Esophagus muscularis mucosa (tissue), 4 donors: ENCODE measurements at regions not wholly inside any gene's neighbourhood (a gene's known extent, or its start where the extent isn't known, plus 50 kb on each side); places are given as distances from the start of the nearest gene placed in this dataset.

Source experiments
- DNase-seq: peaks from one replicate; pipeline ENCODE4 v3.0.0-alpha.2; 2017; ENCODE audit errors: extremely low spot score
- H3K27ac ChIP-seq, 4 donors: fragments of 200-600 bp; sonication (generic); replicated peaks in 1 of 4; 1 replicate in 3 of 4; 2 replicates in 1 of 4; pipeline ENCODE4 v1.5.1; 2016 to 2019; ENCODE audit warnings: mild to moderate bottlenecking in 1 of 4
- H3K27me3 ChIP-seq, 4 donors: fragments of 200-600 bp; sonication (generic); one replicate each; pipeline versions ENCODE4 v1.5.1 to v1.6.0; 2016 to 2019
- H3K36me3 ChIP-seq, 4 donors: fragments of 200-600 bp; sonication (generic); one replicate each; pipeline ENCODE4 v1.5.1; 2016 to 2019
- H3K4me1 ChIP-seq, 4 donors: fragments of 200-600 bp; sonication (generic); one replicate each; pipeline ENCODE4 v1.5.1; 2016 to 2019
- H3K4me3 ChIP-seq, 4 donors: fragments of 200-600 bp; sonication (generic); 1 replicate in 2 of 4; 2 replicates in 2 of 4; pipeline ENCODE4 v1.5.1; 2016 to 2019; ENCODE audit warnings: mild to moderate bottlenecking in 4 of 4, moderate library complexity in 1 of 4
- H3K9me3 ChIP-seq, 4 donors: fragments of 200-600 bp; sonication (generic); 1 replicate in 3 of 4; 2 replicates in 1 of 4; pipeline ENCODE4 v1.5.1; 2016 to 2019
- CTCF ChIP-seq, 3 experiments: fragments of 200-600 bp in 2 of 3; fragments of 450-650 bp in 1 of 3; sonication (generic) in 2 of 3; IDR thresholded peaks; one replicate each; pipeline ENCODE4 v1.5.1; 2017 to 2019; ENCODE audit warnings: antibody characterized with exemption in 3 of 3, mild to moderate bottlenecking in 2 of 3, moderate library complexity in 1 of 3
- EP300 ChIP-seq: sonication (generic); formaldehyde crosslinking; IDR thresholded peaks from one replicate; pipeline ENCODE4 v1.6.1; 2017; ENCODE audit warnings: antibody characterized with exemption
- POLR2A ChIP-seq: fragments of 450-650 bp; IDR thresholded peaks from one replicate; pipeline ENCODE4 v1.6.1; 2017; ENCODE audit warnings: antibody characterized with exemption, moderate library complexity, mild to moderate bottlenecking, low read depth
- POLR2AphosphoS5 ChIP-seq, 2 donors: sonication (generic); formaldehyde crosslinking; IDR thresholded peaks; one replicate each; pipeline ENCODE4 v1.6.1; 2017; ENCODE audit warnings: antibody characterized with exemption in 2 of 2
- WGBS: methylation state at CpG from one replicate; pipeline ENCODE4 v1.1.5; 2018; 5-methylcytosine and 5-hydroxymethylcytosine counted together
- intact Hi-C: fragments of 100-400 bp; cut with DNase I; formaldehyde crosslinking; loops from one replicate; pipeline ENCODE4 v1.15.1; 2023

GRCh38 chr1:169044971-169045370 is 61.5 kb upstream of the ATP1B1 start:
- Histone ChIP-seq H3K27me3 (no peaks in the 10 kb centered on the region), H3K4me1 (peaks cover 0 to 11% (median 5%) of the 10 kb centered on the region in 4 donors), H3K36me3 (no peaks in the 10 kb centered on the region), H3K4me3 (no peak overlapping the region), H3K27ac (no peak overlapping the region), H3K9me3 (no peaks in the 10 kb centered on the region)
- intact Hi-C loops: no loop called here
- peak; percentile 7 for DNase-seq
- TF ChIP-seq POLR2A (no peak), POLR2AphosphoS5 (IDR thresholded peaks at IDR 0.05) (no peak), CTCF (IDR thresholded peaks at IDR 0.05) (no peak), EP300 (no peak)
- 66% methylated on average over 4 of the region's 4 CpGs for WGBS

GRCh38 chr1:169046671-169047070 is 59.8 kb upstream of the ATP1B1 start:
- WGBS: 96% methylated on average over 3 of the region's 3 CpGs
- Histone ChIP-seq H3K27me3 (no peaks in the 10 kb centered on the region), H3K27ac (no peak overlapping the region), H3K4me3 (no peak overlapping the region), H3K4me1 (peaks cover 0 to 11% (median 5%) of the 10 kb centered on the region in 4 donors), H3K36me3 (no peaks in the 10 kb centered on the region), H3K9me3 (no peaks in the 10 kb centered on the region)
- DNase-seq: peak; percentile 75
- intact Hi-C loops: no loop called here
- TF ChIP-seq POLR2A (no peak), POLR2AphosphoS5 (IDR thresholded peaks at IDR 0.05) (no peak), EP300 (no peak), CTCF (IDR thresholded peaks at IDR 0.05) (no peak)

- 83% methylated on average over 1 of the region's 1 CpG for WGBS
- Histone ChIP-seq H3K36me3 (no peaks in the 10 kb centered on the region), H3K4me3 (no peak overlapping the region), H3K27ac (no peak overlapping the region), H3K4me1 (peaks cover 0 to 7% (median 3%) of the 10 kb centered on the region in 4 donors), H3K9me3 (no peaks in the 10 kb centered on the region), H3K27me3 (no peaks in the 10 kb centered on the region)
- TF ChIP-seq EP300 (no peak), POLR2AphosphoS5 (IDR thresholded peaks at IDR 0.05) (no peak)
- DNase-seq: peak; percentile 77
- intact Hi-C loops: no loop called here
Observed at GRCh38 chr1:169047074-169047473, 59.4 kb upstream of the ATP1B1 start.

- 89% methylated on average over 3 of the region's 3 CpGs for WGBS
- Histone ChIP-seq H3K4me1 (no peaks in the 10 kb centered on the region), H3K27ac (no peak overlapping the region), H3K36me3 (no peaks in the 10 kb centered on the region), H3K9me3 (no peaks in the 10 kb centered on the region), H3K27me3 (no peaks in the 10 kb centered on the region), H3K4me3 (no peak overlapping the region)
- peak; percentile 66 for DNase-seq
- intact Hi-C loops: no loop called here
- no peak for TF ChIP-seq EP300
- TF ChIP-seq POLR2AphosphoS5 (IDR thresholded peaks at IDR 0.05): no peak
- no peak for TF ChIP-seq POLR2A
- no peak for TF ChIP-seq CTCF (IDR thresholded peaks at IDR 0.05)
Observed at GRCh38 chr1:169048043-169048442, 58.4 kb upstream of the ATP1B1 start.

GRCh38 chr1:169049258-169049938 is 57.1 kb upstream of the ATP1B1 start:
- H3K4me1 ChIP-seq: no peaks in the 10 kb centered on the region
- intact Hi-C loops: no loop called here
- no peak overlapping the region for H3K4me3 ChIP-seq
- H3K27me3 ChIP-seq: no peaks in the 10 kb centered on the region
- WGBS: 77% methylated on average over 5 of the region's 5 CpGs
- H3K27ac ChIP-seq: no peak overlapping the region
- DNase-seq: peak; percentile 78
- H3K36me3 ChIP-seq: no peaks in the 10 kb centered on the region
- TF ChIP-seq CTCF (IDR thresholded peaks at IDR 0.05) (no peak), POLR2AphosphoS5 (IDR thresholded peaks at IDR 0.05) (no peak), EP300 (no peak), POLR2A (no peak)
- no peaks in the 10 kb centered on the region for H3K9me3 ChIP-seq
